ENCODE measurements at regions not wholly inside any gene's neighbourhood (a gene's known extent, or its start where the extent isn't known, plus 50 kb on each side); places are given as distances from the start of the nearest gene placed in this dataset.

DNA sequence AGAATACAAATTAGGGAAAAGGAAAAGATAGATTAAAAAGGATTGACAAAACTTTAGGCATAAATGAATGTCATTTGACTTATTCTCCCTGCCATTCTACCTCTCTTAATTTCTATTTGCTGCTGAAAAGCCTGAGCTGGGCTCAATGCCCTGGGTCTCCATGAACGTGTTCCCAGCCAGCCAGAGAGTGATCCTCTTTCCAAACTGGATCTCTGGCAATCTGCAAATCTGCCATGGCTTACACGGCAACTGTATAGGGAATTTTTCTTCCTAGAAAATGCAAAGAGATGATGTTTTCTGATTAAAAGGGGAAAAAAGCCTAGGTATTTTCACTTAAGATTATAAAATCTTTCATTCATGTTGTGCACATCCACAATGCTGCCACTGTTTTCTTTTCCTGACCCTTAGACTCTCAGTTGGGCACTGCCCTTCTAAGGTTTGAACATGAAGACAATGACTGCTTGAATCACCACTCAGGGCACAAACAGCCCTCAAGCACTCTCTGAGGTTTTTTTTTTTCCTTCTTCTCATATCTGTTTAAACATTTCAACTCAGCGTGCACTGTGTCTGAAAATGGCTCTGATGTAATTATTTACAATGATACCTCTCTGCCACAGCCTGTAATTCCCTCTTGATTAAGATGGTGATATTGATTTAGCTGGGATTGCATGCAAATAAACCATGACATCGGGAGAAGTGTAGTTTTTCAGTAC lies 60.3 kb downstream of the DACT1 start:
- H3K4me3 ChIP-seq (ENCODE audit: control insufficient read depth, low read depth, low read length) = no peak overlapping the region
- TF ChIP-seq, protein P1, sequence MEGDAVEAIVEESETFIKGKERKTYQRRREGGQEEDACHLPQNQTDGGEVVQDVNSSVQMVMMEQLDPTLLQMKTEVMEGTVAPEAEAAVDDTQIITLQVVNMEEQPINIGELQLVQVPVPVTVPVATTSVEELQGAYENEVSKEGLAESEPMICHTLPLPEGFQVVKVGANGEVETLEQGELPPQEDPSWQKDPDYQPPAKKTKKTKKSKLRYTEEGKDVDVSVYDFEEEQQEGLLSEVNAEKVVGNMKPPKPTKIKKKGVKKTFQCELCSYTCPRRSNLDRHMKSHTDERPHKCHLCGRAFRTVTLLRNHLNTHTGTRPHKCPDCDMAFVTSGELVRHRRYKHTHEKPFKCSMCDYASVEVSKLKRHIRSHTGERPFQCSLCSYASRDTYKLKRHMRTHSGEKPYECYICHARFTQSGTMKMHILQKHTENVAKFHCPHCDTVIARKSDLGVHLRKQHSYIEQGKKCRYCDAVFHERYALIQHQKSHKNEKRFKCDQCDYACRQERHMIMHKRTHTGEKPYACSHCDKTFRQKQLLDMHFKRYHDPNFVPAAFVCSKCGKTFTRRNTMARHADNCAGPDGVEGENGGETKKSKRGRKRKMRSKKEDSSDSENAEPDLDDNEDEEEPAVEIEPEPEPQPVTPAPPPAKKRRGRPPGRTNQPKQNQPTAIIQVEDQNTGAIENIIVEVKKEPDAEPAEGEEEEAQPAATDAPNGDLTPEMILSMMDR (IDR thresholded peaks at IDR 0.05; ENCODE audit: control insufficient read depth, insufficient read depth, low read depth, low read length, missing control alignments) = no peak
- DNase-seq (ENCODE audit: low read depth) = no peak

DNA sequence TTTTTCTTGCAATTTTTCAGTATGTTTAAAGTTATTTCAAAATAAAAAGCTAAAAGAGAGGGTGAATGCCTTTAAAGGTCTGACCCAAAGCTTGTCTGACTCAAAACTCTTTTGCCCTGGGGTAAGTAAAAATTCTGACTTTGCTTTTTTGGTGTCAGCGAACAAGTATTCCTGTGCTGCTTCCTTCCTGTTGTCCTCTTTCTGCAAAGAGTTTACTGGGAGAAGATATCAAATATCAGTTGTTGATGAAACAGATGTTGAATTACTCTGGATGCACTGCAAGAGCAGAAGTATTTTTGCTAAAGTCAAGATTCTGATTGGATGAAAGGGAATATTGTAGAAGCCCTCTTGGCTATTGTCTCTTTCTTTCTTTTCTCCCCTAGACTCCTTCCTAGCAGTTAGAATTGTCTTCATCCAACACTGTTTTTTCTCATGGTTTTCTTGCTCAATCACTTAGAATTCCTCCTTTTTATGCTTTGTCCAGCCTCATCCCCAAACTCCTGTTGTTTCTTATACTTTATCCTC lies 62.0 kb downstream of the DACT1 start:
- DNase-seq (ENCODE audit: low read depth) = no peak
- no peak overlapping the region for H3K4me3 ChIP-seq (ENCODE audit: control insufficient read depth, low read depth, low read length)
- TF ChIP-seq, protein P1 (IDR thresholded peaks at IDR 0.05; ENCODE audit: control insufficient read depth, insufficient read depth, low read depth, low read length, missing control alignments) = no peak

DNA sequence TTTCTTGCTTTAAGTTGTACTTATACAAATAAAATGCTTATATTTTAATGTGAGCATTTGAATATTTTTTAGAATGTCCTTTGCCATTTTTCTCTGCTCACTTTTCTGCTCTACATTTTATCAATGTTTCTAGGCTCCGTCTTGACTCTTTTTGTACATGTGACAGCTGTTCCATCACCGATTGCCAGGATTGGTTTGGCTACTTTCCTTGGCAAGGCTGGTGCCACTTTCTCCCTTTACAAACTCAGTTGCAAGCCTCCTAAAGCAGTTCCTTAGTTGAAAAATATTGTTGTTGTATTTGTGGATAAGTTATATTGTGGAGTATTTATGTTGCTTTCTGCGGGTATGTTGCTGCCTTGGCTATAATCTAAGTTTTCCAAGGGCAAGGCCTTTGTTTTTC lies 63.4 kb downstream of the DACT1 start:
- DNase-seq (ENCODE audit: low read depth) = no peak
- no peak overlapping the region for H3K4me3 ChIP-seq (ENCODE audit: control insufficient read depth, low read depth, low read length)
- TF ChIP-seq, protein P1 (IDR thresholded peaks at IDR 0.05; ENCODE audit: control insufficient read depth, insufficient read depth, low read depth, low read length, missing control alignments) = no peak

GRCh38 chr14:58701604-58702003 lies 63.8 kb downstream of the DACT1 start:
- TF ChIP-seq, protein P1 (IDR thresholded peaks at IDR 0.05; ENCODE audit: control insufficient read depth, insufficient read depth, low read depth, low read length, missing control alignments) = no peak
- no peak for DNase-seq (ENCODE audit: low read depth)
- no peak overlapping the region for H3K4me3 ChIP-seq (ENCODE audit: control insufficient read depth, low read depth, low read length)

- DNase-seq (ENCODE audit: low read depth) = no peak
- TF ChIP-seq, protein P1 (IDR thresholded peaks at IDR 0.05; ENCODE audit: control insufficient read depth, insufficient read depth, low read depth, low read length, missing control alignments) = no peak
- no peak overlapping the region for H3K4me3 ChIP-seq (ENCODE audit: control insufficient read depth, low read depth, low read length)
Measured at GRCh38 chr14:58702441-58703160, 64.8 kb downstream of the DACT1 start.

GRCh38 chr14:58703161-58703506 lies 65.4 kb downstream of the DACT1 start:
- no peak overlapping the region for H3K4me3 ChIP-seq (ENCODE audit: control insufficient read depth, low read depth, low read length)
- TF ChIP-seq, protein P1 (IDR thresholded peaks at IDR 0.05; ENCODE audit: control insufficient read depth, insufficient read depth, low read depth, low read length, missing control alignments) = no peak
- DNase-seq (ENCODE audit: low read depth) = no peak
